ENCODE measurements at regions not wholly inside any gene's neighbourhood (a gene's known extent, or its start where the extent isn't known, plus 50 kb on each side); places are given as distances from the start of the nearest gene placed in this dataset.

- H3K79me2 ChIP-seq (ENCODE audit: control insufficient read depth, insufficient read depth, low read length): no peaks in the 10 kb centered on the region
- H3K4me2 ChIP-seq (ENCODE audit: insufficient read depth, low read length): no peak overlapping the region
- ATAC-seq (no peak), FAIRE-seq (no peak), DNase-seq (ENCODE audit: extremely low read depth in 1 of 4, low spot score in 3 of 4) (no peak)
- in situ Hi-C loops (cut with MboI) (no loop called here), intact Hi-C loops (cut with micrococcal nuclease) (no loop called here)
- BruUV-seq (replicated peaks): no TSS peak
- 0% methylated on average over 3 of the region's 3 CpGs for WGBS (ENCODE audit: insufficient coverage, low coverage, missing lambda C conversion rate)
- H3K27ac ChIP-seq (ENCODE audit: extremely low read depth, low read depth, low read length): no peak overlapping the region
- no peaks in the 10 kb centered on the region for H4K20me1 ChIP-seq (replicated peaks; ENCODE audit: control insufficient read depth, insufficient read depth, low read length)
- H3K9ac ChIP-seq (ENCODE audit: insufficient read depth in 1 of 2, low read depth in 2 of 2, low read length in 2 of 2): no peak overlapping the region
- ChIA-PET CTCF (ENCODE audit: low intra/inter-chr PET ratio) (no interaction called here), POLR2A (no interaction called here)
- no peaks in the 10 kb centered on the region for H3K27me3 ChIP-seq (ENCODE audit: control insufficient read depth in 2 of 2, insufficient read depth in 2 of 2, low read length in 2 of 2)
- H3K36me3 ChIP-seq (ENCODE audit: control insufficient read depth, insufficient read depth, low read length): no peaks in the 10 kb centered on the region
- TF ChIP-seq CHD4 (IDR thresholded peaks at IDR 0.05; ENCODE audit: insufficient read depth, insufficient replicate concordance, low read depth, low read length, poor library complexity, severe bottlenecking) (no peak), CBFB (CRISPR knock-in tag; IDR thresholded peaks at IDR 0.05) (no peak), ZEB2 (IDR thresholded peaks at IDR 0.05) (no peak)
- H3K9me3 ChIP-seq (replicated peaks; ENCODE audit: control insufficient read depth, insufficient read depth, low read depth, low read length): no peaks in the 10 kb centered on the region
- no peak overlapping the region for H2AFZ ChIP-seq (ENCODE audit: low read depth, low read length)
- no peaks in the 10 kb centered on the region for H3K4me1 ChIP-seq (replicated peaks in 1 of 2; ENCODE audit: control insufficient read depth in 2 of 2, insufficient read depth in 2 of 2, low read length in 2 of 2)
- H3K9me1 ChIP-seq (ENCODE audit: control insufficient read depth, insufficient read depth, low read length): no peaks in the 10 kb centered on the region
- no peak overlapping the region for H3K4me3 ChIP-seq
Observed at GRCh38 chr9:80841888-80842287, 847.5 kb downstream of the TLE1 start.

- no peaks in the 10 kb centered on the region for H3K27me3 ChIP-seq (ENCODE audit: control insufficient read depth in 2 of 2, insufficient read depth in 2 of 2, low read length in 2 of 2)
- POLR2A ChIA-PET: no interaction called here
- H3K4me2 ChIP-seq (ENCODE audit: insufficient read depth, low read length): no peak overlapping the region
- ATAC-seq: no peak
- no peaks in the 10 kb centered on the region for H4K20me1 ChIP-seq (replicated peaks; ENCODE audit: control insufficient read depth, insufficient read depth, low read length)
- H3K9me1 ChIP-seq (ENCODE audit: control insufficient read depth, insufficient read depth, low read length): no peaks in the 10 kb centered on the region
- no peak overlapping the region for H3K27ac ChIP-seq (ENCODE audit: extremely low read depth, low read depth, low read length)
- H3K9me3 ChIP-seq (replicated peaks; ENCODE audit: control insufficient read depth, insufficient read depth, low read depth, low read length): no peaks in the 10 kb centered on the region
- BruUV-seq (replicated peaks): no TSS peak
- DNase-seq (ENCODE audit: extremely low read depth in 1 of 4, low spot score in 3 of 4): no peak
- no peak overlapping the region for H3K4me3 ChIP-seq
- in situ Hi-C loops (cut with MboI): no loop called here
- H3K79me2 ChIP-seq (ENCODE audit: control insufficient read depth, insufficient read depth, low read length): no peaks in the 10 kb centered on the region
- no peak overlapping the region for H2AFZ ChIP-seq (ENCODE audit: low read depth, low read length)
- H3K4me1 ChIP-seq (replicated peaks in 1 of 2; ENCODE audit: control insufficient read depth in 2 of 2, insufficient read depth in 2 of 2, low read length in 2 of 2): no peaks in the 10 kb centered on the region
- H3K36me3 ChIP-seq (ENCODE audit: control insufficient read depth, insufficient read depth, low read length): no peaks in the 10 kb centered on the region
- CTCF ChIA-PET (ENCODE audit: low intra/inter-chr PET ratio): no interaction called here
- 3% methylated on average over 6 of the region's 6 CpGs for WGBS (ENCODE audit: insufficient coverage, low coverage, missing lambda C conversion rate)
- H3K9ac ChIP-seq (ENCODE audit: insufficient read depth in 1 of 2, low read depth in 2 of 2, low read length in 2 of 2): no peak overlapping the region
- intact Hi-C loops (cut with micrococcal nuclease): no loop called here
- FAIRE-seq: no peak
- TF ChIP-seq SIN3A (IDR thresholded peaks at IDR 0.05; ENCODE audit: borderline replicate concordance in 2 of 2, control insufficient read depth in 1 of 2, low read depth in 2 of 2, low read length in 2 of 2): no peak
- no peak for TF ChIP-seq HDAC8 (tag; IDR thresholded peaks at IDR 0.05)
- no peak for TF ChIP-seq NCOA6 (IDR thresholded peaks at IDR 0.05)
- TF ChIP-seq ZNF696 (CRISPR knock-in tag; conservative IDR thresholded peaks at IDR 0.05): no peak
- TF ChIP-seq HCFC1 (IDR thresholded peaks at IDR 0.05; ENCODE audit: low read depth, low read length): no peak
- no peak for TF ChIP-seq ZNF121 (CRISPR knock-in tag; conservative IDR thresholded peaks at IDR 0.05)
- TF ChIP-seq MAFK (IDR thresholded peaks at IDR 0.05; ENCODE audit: low read length): no peak
- no peak for TF ChIP-seq NFE2 (IDR thresholded peaks at IDR 0.05; ENCODE audit: low read depth)
- TF ChIP-seq, protein P1, sequence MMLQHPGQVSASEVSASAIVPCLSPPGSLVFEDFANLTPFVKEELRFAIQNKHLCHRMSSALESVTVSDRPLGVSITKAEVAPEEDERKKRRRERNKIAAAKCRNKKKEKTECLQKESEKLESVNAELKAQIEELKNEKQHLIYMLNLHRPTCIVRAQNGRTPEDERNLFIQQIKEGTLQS (IDR thresholded peaks at IDR 0.05): no peak
- TF ChIP-seq, protein P1 (CRISPR knock-in tag; conservative IDR thresholded peaks at IDR 0.05): no peak
- no peak for TF ChIP-seq E2F3 (CRISPR knock-in tag; IDR thresholded peaks at IDR 0.05)
- TF ChIP-seq, protein P2, sequence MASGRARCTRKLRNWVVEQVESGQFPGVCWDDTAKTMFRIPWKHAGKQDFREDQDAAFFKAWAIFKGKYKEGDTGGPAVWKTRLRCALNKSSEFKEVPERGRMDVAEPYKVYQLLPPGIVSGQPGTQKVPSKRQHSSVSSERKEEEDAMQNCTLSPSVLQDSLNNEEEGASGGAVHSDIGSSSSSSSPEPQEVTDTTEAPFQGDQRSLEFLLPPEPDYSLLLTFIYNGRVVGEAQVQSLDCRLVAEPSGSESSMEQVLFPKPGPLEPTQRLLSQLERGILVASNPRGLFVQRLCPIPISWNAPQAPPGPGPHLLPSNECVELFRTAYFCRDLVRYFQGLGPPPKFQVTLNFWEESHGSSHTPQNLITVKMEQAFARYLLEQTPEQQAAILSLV (tag; IDR thresholded peaks at IDR 0.05): no peak
- no peak for TF ChIP-seq EWSR1 (IDR thresholded peaks at IDR 0.05; ENCODE audit: borderline replicate concordance, low read depth, partially characterized antibody)
Observed at GRCh38 chr9:80839821-80840675, 849.3 kb downstream of the TLE1 start.
